Choroid plexus epithelial cell (primary cell): ENCODE measurements at regions not wholly inside any gene's neighbourhood (a gene's known extent, or its start where the extent isn't known, plus 50 kb on each side); places are given as distances from the start of the nearest gene placed in this dataset.

ENCODE experiments used
- DNase-seq: peaks from one replicate; pipeline ENCODE4 v3.0.0-alpha.2; 2010; ENCODE audit warnings: low read depth
- H3K4me3 ChIP-seq: 2 replicates; pipeline ENCODE4 v1.5.1; 2011; ENCODE audit warnings: low read depth, mild to moderate bottlenecking, control low read depth, low read length, moderate library complexity
- TF ChIP-seq, protein P1 (sequence below): conservative IDR thresholded peaks from 2 replicates; pipeline ENCODE4 v1.5.1; 2011; ENCODE audit warnings: low read depth, mild to moderate bottlenecking, control low read depth, inconsistent platforms, low read length, moderate library complexity

- TF ChIP-seq, protein P1, sequence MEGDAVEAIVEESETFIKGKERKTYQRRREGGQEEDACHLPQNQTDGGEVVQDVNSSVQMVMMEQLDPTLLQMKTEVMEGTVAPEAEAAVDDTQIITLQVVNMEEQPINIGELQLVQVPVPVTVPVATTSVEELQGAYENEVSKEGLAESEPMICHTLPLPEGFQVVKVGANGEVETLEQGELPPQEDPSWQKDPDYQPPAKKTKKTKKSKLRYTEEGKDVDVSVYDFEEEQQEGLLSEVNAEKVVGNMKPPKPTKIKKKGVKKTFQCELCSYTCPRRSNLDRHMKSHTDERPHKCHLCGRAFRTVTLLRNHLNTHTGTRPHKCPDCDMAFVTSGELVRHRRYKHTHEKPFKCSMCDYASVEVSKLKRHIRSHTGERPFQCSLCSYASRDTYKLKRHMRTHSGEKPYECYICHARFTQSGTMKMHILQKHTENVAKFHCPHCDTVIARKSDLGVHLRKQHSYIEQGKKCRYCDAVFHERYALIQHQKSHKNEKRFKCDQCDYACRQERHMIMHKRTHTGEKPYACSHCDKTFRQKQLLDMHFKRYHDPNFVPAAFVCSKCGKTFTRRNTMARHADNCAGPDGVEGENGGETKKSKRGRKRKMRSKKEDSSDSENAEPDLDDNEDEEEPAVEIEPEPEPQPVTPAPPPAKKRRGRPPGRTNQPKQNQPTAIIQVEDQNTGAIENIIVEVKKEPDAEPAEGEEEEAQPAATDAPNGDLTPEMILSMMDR, result no peak
- no peak for DNase-seq
- no peak overlapping the region for H3K4me3 ChIP-seq
These were observed 61.9 kb downstream of the EXOSC2 start for GRCh38 chr9:130755377-130756007.

GRCh38 chr9:130756037-130756436, 62.5 kb downstream of the EXOSC2 start:
- TF ChIP-seq, protein P1, result no peak
- H3K4me3 ChIP-seq, result no peak overlapping the region
- peak; percentile 23 for DNase-seq

DNA sequence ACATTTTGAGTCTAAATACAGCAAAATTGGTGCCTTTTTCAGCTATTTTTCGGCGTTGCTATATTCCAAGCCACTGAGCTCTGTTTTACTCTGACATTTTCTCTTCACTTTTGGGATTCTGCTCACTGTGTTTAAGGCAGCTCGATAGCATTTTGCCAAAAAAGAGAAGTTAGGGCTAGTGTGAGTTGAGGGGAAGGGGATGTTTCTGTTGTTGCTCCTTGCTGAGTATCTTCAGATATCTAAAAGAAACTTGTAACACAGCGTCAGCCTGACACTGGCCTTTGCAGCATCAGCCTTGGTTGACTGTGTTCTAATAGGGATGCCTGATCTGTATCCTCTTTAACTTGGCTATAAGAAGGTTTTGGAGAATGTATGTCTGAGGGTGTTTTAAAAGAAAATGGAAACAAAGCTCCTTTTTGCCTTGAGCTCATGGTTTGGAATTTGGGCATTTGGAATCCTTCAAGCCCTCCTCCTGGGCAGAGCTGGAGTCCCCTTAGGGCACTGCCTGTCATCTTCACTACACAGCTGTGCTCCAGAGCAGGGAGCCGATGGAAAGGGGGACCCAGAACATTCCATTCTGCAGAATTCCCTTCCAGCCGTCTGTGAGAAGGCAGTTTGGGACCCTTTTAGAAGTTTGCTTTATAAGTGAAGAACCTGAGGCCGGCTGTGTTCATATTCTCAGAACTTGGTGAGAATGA, 63.0 kb downstream of the EXOSC2 start:
- H3K4me3 ChIP-seq, result no peak overlapping the region
- TF ChIP-seq, protein P1, result no peak
- DNase-seq, result no peak

DNA sequence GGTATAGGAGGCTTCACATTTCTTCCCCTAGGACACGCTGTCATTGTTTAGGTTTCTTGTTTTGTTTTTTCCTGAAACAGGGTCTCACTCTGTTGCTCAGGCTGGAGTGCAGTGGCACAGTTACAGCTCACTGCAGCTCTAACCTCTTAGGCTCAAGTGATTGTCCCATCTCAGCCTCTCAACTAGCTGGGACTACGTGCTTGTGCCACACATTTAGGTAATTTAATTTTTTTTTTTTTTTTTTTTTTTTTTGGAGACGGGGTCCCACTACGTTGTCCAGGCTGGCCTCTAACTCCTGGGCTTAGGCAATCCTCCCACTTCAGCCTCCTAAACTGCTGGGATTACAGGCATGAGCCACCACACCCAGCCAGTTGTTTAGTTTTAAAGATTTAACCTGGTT, 66.2 kb downstream of the EXOSC2 start:
- DNase-seq, result no peak
- TF ChIP-seq, protein P1, result no peak
- no peak overlapping the region for H3K4me3 ChIP-seq

- no peak for DNase-seq
- no peak overlapping the region for H3K4me3 ChIP-seq
- TF ChIP-seq, protein P1, result no peak
These were observed 70.0 kb downstream of the EXOSC2 start for GRCh38 chr9:130763331-130764171.

DNA sequence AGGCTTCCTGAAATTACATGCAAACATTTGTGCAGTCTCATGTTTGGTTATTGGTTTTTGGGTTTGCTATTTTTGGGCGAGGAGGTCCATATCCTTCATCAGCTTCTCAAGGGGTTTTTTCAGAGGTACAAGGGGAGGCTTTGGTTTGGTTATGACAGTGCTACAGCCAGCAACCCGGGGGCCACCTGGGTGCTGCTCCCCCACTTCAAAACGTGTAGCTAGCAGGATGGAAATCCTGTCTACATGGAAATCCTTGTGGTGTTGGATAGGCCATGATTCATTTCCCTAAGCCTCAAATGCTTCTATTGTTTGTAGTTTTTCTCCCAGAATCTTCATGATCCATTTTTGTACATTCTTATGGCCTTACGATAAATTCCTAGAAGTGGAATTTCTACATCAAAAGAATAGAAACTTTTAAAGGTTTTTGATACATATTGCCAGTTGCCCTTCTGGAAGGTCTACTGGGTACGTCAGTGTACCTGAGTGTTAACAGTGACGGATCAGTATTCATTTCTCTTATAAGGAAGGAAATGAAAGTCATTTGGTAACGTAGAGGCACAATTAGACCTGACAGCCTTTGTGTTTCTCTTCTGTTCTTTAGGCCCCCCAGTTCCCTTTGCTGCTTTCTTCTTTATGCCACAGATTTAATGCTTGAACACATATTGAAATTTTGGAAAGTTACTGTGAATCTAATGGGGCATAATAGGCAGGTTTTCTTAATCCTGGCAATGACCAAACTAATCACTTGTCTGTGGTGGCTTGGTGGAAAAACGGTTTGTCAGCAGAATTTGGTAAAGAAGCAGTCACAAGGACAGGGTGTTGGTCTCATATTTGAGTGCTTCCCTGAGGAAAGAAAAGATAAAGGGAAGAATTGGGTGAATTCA, 69.7 kb upstream of the ABL1 start:
- no peak for DNase-seq
- TF ChIP-seq, protein P1, result no peak
- no peak overlapping the region for H3K4me3 ChIP-seq
